NCI-H1105 (cell line): ENCODE measurements at regions not wholly inside any gene's neighbourhood (a gene's known extent, or its start where the extent isn't known, plus 50 kb on each side); places are given as distances from the start of the nearest gene placed in this dataset.

Source experiments
- DNase-seq: peaks from one replicate; lab custom pipeline; 2025; lab: John Stamatoyannopoulos, UW

DNA sequence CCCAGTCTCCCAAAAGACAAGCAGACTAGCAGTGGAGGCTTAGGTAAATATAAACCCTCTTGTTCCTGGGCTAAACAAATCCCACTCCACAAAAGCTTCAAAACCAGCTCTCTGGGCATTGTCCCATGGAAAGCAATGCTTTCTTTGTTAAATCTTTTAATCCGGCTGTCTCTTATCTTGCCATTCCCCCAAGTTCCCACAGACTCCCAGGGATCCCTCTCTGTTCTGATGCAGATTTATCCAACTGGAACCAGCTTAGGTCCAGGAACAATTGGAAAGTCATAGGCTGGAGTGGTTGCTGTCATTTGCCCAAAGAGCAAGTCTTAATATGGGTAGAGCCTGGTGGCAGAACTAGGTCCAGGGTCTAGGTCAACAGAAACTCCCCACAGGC, 110.1 kb upstream of the ATP1A1 start:
- DNase-seq = no peak

DNA sequence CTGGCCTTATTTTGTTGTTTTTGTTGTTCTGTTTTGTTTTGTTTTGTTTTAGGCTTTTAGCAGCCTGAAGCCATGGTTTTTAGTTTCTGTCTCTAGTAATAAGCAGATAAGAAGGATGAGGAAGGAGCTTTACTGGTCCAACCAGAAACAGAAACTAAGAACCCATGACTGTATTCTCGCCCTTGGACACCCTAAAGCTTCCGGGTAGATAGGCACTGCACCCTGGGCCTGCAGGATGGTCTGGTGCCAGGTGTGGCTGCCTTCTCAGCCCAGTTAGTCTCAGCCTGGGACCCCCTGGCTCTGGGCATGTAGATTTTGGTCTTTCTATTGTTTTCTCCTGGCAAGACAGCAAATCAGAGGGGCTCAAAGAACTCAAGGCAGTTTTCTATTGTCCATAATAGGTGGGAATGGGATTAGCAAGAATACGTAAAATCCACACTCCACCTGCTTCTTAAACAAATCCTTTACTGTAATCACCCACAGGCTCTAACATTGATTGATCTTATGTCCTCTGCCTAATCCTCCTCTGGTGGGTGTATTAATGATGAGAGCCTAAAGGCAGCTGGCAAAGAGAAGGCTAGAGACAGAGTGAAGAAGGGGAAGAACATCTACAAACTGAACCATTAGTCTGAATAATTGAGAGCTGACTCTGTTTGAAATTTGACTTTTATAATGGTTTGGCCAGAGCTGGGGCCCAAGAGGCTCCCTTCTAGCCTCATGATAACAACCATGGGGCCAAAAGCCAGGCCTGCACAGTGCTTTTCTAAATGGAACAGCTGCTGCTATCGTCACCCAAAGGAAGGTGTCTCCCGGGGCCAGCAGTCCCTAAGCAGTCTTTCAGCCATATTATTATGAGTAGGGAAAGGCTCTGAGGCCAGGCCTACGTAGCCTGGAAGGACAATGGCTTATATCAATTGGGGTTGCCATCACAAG, 106.8 kb upstream of the ATP1A1 start:
- no peak for DNase-seq

DNA sequence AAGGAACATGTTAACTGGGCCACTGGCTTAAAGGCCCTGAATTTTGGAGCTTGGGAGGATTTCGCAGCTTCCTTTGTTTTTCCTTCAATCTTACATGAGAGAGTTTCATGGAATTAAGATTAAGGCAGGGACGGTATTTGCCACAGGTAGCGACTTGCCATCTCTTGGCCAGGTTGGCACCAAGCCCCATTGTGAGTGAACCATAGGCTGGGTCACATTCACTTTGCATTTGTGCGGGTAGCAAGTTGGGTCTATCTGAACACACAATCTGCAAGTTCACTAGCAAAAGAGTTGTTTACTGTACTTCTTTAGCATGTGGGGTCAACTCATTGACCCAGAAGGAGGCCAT, 106.2 kb upstream of the ATP1A1 start:
- DNase-seq = no peak

DNA sequence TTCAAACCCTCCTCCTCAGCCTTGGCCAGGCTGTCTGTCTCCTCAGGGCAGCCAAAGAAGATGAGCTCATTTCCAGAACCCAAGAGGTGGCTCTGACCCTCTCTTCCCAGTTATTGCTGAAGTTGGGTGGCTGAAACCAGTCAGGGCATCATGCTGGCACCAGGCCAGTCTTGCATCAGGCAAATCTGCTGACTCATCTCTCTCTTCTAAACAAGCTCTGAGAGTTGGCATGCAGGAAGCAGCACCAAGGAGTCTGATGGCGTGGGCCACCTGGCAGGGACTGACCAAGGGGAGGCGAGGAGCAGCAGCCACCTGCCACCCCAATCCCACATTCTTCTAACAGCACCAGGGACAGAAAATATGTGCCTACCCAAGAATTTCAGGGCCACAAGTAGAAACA, 104.8 kb upstream of the ATP1A1 start:
- peak; percentile 19 for DNase-seq

DNA sequence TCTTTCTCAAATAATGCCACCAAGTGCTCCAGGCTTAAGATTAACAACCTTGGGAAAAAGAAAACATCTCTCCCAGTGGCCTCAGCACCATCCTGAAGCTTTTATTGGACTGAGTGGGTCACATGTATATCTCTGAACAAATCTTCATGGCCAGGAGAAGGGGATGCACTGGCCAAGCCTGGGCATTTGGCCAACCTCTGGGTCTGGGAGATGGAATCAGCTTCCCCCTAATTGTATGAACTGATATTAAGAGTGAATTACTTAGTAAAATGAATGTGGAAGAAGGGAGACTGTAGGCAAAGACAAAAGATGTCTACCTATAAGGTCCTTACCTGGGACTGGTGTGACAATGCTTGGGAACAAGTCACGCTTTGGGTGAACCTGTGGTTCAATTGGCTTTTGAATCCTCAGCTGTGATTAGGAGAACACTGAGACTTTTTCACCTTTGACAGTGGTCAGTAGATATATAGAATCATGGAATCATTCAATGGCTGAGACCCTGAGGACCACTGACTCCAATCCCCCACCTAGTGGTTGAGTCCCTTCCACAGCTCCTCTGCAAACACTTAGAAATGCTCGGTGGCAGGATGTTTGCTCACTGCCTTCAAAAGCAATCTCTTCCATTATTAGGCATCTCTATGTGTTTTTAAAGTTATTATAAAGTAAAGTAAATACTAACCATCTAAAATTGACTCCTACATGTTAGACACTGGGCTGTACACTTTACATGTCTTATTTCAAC, 102.6 kb upstream of the ATP1A1 start:
- DNase-seq = no peak

DNA sequence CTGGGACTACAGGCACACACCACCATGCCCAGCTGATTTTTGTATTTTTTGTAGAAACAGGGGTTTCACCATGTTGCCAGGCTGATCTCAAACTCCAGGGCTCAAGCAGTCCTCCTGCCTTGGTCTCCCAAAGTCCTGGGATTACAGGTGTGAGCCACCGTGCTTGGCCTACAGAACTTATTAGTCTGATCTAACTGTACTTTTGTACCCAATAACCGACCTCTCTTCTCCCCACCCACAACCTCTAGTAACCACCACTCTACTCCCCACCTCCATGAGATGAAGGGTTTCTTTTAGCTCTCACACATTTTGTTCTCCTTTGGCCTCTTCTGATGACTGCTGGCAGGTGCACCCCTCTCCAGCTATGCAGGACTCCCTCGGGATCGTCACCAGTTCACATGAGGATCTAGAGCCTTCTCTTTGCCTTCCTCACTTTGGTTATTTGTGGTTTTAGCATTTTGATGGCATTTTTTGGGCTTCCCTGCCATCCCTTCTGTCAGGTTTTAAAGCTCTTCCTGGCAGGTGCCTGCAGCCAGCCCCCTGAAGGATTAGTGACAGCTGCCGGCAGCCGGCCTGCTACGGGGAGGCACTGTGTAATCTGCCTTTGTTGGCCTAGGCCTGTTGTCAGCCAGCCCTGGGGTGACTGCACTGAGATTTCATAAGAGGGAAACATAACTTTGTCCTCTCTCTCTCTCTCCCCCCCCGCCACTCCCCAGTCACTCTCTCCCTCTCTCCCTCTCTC, 99.8 kb upstream of the ATP1A1 start:
- no peak for DNase-seq

DNA sequence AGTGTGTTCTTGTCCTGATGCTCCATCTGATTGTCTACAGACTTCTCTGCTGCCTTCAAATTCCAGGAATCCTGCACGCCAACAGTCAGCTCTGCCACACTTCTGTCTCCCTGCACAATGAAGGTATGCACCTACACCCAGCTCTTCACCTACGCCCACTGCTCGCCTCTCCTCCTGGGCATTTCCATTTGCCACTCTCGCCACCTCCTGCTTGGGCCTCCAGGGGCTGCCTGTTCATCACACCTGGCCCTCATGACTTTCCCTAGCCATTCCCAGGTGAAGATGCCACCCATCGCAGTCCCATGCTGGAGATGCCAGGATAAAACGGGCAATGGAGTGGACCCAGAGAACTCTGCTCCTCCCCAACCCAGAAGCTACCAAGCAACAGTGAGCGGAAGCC, 96.5 kb upstream of the ATP1A1 start:
- no peak for DNase-seq

DNA sequence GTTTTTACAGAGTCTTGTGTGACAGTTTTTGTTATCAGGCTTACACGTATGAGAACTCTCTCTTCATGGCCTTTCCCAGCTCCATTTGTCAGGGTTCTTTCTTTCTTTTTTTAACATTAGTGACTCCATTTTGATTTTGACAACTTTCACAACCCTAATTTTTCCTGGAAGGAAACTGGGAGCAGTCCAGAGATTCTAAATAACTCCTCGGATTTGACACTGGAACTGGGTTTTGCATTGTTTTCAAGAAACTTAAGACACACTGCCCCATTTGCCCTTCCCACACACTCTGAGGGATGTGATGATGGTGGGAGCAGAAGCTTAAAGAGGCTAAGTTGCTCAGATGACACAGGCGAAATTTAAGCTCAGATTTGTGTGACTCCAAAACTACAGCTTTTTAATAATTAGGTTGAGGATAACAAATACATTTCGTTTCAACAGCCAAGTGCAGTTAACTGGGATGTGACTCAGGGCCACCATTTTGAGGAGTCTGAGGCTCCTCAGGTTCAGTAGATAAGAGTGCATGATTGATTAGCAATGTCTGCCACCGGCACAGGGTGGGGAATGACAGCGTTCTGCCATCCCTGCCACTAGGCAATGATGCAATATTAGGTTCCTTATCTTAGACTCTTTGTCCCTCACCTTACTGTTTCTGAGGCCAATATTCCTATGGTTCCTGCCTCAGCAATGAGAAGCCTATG, 95.1 kb upstream of the ATP1A1 start:
- no peak for DNase-seq

DNA sequence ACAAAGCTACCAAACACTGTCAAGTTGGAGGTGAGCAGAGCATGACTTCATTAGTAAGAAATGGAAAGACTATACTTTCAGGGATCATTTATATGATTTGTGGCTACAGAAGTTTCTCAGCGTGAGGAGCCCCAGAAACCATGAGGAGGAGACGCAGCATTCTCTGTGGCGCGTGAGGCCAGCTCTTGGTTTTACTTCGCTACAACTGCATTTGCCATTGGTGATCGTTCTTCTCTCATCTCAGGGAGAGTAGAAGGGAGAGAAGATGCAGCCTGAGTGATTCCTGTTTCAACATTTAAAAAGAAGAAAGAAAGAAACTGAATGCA, 94.5 kb upstream of the ATP1A1 start:
- no peak for DNase-seq

DNA sequence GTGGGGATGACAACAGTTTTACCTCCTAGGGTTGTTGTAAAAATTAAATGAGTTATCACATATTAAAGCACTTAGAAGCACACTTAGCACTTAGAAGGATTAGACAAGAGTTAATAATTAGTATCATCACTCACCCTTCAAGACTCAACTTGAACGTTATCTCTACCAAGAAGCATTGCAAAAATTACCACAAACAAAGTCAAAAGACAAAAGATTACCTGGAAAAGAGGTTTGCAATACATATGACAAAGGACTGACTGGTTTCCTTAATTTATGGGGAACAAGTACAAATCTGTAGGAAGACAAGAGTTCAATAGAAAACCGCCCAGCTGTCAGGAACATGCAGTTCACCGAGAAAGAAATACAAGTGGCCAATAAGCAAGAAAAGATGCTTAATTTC, 93.3 kb upstream of the ATP1A1 start:
- no peak for DNase-seq

DNA sequence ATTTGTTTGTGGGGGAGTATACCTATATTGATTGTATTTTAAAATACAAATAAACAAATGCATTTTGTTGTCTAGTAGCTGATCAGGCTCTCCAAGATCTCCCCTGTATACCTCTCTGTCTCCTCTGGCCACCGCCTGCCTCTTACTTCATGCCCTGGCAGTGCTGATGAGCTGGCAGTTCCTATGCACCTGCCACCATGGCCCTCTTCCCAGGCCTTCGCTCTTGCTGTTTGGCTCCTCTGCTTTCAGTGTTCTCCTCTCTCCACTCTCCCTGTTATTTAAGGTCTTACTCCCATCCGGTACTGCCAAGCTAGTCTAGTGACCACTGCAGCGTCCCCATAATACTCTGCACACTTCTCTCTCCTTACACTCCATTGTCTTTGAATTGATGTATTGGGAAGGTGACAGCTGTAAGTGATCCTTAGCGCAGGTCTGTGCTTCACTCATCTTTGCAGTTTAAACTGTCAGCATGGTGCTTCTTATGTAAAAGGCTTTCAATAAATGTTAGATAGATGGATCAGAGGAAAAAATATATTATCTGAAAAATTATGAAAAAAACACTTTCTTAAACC, 88.1 kb upstream of the ATP1A1 start:
- DNase-seq = no peak

DNA sequence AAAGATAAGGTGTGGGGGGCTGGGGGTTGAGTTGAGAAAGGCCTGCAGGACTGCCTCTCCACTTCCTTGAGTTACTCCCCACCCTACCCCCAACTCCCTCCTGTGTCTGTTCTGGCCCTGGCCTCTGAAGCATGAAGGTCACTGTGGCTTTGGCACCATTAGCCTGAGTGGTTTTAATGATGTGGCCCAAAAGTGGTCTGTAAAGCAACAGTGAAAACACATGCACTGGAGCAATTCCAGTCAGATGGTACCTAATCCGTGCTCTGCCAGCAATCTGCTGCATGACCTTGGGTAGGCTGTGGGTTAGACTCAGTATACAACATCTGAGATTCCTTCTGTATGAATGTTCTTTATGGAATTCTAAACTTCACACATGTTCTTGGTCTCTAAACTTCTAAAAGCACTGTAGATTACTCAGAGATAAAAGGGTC, 86.5 kb upstream of the ATP1A1 start:
- DNase-seq = no peak

DNA sequence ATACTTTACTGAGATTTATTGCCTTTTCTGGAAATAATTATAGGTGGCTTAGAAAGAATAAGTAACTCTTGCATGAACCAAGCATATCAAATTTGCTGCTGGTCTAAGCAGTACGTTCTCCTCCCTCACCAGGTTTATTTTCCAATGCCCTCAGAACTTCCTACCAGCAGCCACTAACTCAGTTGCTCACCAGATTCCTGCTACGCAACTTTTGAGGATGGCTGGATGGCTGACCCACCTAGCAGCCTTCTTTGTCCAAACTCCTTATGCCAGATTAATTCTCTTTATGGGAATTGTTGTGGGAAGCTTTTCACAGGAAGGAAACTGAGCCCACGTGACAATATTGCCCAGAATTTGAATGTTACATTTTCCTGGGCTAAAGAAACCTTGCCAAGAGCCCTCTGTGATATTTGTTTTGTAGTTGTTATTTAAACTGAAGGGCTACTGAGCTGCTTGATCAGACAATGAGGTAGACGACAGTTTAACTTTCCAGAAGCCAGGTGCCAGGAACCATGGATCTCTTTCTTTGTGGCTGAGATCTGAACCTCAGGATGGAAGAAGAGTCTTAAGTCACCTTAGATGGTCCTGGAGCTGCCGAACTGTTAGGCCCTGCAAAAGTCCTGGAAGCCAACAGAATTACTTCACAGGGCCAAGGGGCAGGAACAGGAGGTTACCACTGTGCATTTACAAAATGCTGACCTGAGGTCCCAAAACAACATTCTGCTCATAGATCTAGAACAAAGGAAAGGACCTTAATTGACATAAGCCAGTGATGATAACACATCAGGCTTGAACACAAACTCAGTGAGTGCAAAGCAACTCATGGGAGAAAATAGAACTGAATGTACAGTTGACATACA, 85.5 kb upstream of the ATP1A1 start:
- no peak for DNase-seq

DNA sequence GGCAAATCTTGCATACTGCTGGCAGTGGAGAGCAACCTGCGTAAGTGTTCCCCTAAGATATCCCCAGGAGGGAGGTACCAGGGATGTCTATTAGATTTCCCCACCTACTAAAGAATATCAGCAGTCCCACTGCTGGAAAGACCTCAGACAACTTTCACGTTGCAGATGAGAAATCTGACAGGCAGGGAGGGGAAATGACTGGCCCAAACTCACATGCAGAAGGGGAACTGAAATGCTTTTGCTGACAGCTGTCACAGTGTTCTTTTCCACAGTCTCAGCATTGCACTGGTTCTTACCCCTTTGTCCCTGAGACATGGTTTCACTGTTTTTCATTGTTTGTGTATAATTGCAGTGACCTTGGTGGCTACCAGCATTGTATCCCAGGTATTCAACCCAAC, 84.8 kb upstream of the ATP1A1 start:
- no peak for DNase-seq

DNA sequence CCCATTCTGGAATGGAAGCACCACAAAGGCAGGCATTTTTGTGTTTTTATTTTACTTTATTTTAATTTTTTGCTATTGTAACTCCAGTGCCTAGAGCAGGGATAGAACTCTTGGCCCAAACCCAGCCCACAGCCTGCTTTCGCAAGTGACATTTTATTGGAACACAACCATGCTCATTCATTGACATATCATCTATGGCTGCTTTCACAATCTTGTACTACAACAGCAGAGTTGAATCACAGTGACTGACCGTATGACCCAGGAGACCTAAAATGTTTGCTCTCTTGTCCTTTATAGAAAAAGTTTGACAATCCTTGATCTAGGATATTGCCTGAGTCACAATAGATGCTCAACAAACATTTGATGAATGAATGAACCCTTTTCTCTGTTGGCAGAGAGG, 83.9 kb upstream of the ATP1A1 start:
- DNase-seq = no peak

DNA sequence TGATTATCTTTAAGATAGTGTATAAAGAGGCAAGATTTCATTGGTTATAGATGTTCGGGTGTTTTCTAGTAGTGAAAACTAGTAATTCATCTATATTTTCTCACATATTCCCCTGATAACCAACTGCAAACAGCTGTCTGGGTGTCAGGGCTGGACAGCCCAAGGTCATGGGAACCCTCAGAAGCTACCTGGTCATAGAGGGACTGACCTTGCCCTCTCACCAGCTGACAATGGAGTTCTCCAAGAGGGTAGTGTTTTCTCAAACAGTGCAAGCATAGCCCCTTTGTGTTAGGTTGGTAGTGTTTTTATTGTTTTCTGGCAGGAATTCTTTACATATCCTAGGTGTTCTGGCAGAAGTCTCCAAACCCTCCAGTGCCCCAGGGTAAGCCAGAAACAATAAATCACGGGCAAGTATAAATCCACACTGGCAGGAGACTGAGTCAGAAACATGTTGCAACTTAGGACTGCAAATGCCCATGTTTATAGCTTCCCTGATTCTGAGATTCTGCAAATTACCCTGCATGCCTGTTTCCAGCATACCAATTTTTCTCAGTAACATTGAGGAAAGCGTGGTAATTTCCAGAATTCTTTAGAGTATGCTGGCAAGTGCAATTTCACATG, 82.8 kb upstream of the ATP1A1 start:
- DNase-seq = no peak

DNA sequence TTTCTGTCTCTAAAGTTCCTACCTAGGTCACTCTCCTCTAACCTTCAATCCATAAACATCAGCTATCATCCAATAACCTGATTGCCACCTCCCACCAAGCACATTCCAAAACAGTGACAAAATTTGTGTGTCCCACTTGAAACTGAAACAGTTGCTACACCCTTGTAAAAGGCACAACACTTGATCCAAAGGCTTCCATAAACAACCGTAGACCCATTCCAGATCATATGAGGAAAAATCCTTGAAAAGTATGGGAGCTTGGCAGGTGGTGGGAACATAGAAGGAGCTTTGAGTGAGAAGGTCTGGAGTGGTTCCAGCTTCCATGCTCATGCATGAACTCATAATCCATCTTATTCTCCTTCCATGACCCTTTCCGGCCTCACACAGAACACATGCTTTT, 82.0 kb upstream of the ATP1A1 start:
- no peak for DNase-seq

DNA sequence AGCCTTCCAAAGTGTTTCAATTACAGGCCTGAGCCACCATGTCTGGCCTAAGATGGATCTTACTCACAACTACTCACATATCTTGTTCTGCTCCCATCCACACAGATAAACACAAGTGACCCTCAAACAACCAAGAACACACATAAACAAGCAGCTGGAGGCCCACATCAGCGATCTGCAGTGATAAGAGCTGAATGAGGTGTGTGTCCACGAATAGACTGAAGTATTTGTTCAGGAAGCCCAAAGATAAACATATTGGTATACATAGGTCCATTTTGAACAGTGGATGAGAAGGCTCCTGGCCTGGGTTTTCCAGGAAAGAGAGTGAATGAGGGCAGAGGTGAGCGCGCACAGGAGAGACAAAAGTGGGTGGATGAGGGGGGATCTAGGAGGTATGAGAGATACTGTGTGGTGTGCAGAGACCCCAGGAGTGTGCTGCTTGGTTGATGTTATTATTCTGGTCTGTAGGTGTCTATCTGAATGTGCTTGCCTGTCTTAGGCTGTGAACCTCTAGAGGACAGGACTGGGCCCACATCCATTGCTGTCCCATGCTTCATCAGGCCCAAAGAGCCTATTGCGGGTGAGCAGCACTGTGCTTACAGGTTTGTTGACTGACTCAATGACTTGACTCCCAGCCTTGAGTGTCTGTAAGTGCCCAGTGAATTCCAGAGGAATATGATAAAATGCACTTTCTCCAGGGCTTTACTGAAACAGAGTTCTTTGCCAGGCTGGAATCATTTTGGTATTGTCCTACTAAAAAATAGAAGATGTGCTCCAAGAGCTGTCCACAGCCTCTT, 79.9 kb upstream of the ATP1A1 start:
- DNase-seq = no peak

DNA sequence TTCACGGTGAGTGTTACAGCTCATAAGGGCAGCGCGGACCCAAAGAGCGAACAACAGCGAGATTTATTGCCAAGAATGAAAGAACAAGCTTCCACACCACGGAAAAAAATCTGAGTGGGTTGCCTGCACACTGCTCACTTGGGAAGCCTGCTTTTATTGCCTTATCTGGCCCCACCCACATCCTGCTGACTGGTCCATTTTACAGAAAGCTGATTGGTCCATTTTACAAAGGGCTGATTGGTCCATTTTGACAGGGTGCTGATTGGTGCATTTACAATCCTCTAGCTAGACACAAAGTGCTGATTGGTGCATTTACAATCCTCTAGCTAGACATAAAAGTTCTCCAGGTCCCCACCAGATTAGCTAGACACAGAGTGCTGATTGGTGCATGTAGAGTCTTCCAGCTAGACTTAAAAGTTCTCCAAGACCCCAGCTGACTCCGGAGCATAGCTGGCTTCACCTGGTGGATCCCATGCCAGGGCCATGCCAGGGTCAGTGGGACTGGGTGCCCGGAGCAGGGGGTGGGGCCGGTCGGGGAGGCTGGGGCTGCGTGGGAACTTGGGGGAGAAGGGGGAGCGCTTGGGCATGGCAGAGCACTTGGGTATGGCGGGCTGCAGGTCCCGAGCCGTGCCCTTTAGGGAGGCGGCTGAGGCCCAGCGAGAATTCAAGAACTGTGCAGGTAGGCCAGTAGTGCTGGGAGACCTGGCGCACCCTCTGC, 75.4 kb upstream of the ATP1A1 start:
- no peak for DNase-seq
